ENCODE measurements at regions not wholly inside any gene's neighbourhood (a gene's known extent, or its start where the extent isn't known, plus 50 kb on each side); places are given as distances from the start of the nearest gene placed in this dataset.

DNA sequence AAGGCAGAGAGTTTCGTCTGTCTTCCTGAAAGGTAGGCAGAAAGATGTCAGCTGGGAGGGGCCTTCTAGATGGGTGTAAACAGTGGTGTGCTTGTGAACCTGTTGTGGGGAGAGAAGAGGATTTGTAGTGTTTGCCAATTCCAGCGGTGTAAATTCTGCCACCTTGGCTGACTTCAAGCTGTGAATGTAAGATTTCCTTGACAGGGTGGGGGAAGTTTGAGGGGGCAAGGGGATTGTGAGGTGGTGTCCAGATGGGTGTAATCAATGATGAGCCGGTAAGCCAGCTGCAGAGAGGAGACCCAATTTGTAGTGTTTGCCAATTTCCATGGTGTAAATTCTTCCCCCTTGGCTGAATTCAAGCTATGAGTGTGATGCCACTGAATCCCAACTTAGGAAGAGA is 61.0 kb upstream of the ADGRE5 start:
- TF ChIP-seq, protein P1, sequence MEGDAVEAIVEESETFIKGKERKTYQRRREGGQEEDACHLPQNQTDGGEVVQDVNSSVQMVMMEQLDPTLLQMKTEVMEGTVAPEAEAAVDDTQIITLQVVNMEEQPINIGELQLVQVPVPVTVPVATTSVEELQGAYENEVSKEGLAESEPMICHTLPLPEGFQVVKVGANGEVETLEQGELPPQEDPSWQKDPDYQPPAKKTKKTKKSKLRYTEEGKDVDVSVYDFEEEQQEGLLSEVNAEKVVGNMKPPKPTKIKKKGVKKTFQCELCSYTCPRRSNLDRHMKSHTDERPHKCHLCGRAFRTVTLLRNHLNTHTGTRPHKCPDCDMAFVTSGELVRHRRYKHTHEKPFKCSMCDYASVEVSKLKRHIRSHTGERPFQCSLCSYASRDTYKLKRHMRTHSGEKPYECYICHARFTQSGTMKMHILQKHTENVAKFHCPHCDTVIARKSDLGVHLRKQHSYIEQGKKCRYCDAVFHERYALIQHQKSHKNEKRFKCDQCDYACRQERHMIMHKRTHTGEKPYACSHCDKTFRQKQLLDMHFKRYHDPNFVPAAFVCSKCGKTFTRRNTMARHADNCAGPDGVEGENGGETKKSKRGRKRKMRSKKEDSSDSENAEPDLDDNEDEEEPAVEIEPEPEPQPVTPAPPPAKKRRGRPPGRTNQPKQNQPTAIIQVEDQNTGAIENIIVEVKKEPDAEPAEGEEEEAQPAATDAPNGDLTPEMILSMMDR (IDR thresholded peaks at IDR 0.05), result no peak
- no peak for TF ChIP-seq POLR2A (IDR thresholded peaks at IDR 0.05)

All from right lobe of liver (tissue), 4 donors.